ENCODE measurements at regions not wholly inside any gene's neighbourhood (a gene's known extent, or its start where the extent isn't known, plus 50 kb on each side); places are given as distances from the start of the nearest gene placed in this dataset.
"Not testable (repeated sequence)": the region's sequence is repeated elsewhere in the genome, so short reads cannot be mapped to it uniquely, and the experiment has no call there.

DNA sequence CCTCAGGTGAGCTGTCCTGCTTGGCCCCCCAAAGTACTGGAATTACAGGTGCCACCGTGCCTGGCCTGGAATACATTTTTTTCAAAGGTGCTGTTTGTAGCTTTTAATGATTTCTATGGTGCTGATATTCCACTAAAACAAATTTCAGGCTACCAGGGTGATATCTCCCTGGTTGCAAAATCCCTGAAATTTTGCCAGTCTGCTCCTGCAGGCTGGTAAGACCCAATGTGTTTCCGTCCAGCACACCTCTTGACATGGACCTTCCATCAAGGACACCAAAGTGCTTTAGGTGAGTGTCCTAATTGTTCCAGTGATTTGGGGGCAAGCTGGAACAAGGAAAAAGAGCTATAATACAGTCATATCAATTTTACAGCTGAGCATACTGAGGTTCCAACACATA lies 69.8 kb upstream of the KMT2C start:
- Histone ChIP-seq H3K36me3 (ENCODE audit: control insufficient read depth, insufficient read depth, low read length) (no peaks in the 10 kb centered on the region), H3K27me3 (replicated peaks; ENCODE audit: control insufficient read depth, insufficient read depth, low read length) (no peaks in the 10 kb centered on the region), H3K4me3 (replicated peaks; ENCODE audit: low read depth, low read length) (no peak overlapping the region)
- TF ChIP-seq, protein P1, sequence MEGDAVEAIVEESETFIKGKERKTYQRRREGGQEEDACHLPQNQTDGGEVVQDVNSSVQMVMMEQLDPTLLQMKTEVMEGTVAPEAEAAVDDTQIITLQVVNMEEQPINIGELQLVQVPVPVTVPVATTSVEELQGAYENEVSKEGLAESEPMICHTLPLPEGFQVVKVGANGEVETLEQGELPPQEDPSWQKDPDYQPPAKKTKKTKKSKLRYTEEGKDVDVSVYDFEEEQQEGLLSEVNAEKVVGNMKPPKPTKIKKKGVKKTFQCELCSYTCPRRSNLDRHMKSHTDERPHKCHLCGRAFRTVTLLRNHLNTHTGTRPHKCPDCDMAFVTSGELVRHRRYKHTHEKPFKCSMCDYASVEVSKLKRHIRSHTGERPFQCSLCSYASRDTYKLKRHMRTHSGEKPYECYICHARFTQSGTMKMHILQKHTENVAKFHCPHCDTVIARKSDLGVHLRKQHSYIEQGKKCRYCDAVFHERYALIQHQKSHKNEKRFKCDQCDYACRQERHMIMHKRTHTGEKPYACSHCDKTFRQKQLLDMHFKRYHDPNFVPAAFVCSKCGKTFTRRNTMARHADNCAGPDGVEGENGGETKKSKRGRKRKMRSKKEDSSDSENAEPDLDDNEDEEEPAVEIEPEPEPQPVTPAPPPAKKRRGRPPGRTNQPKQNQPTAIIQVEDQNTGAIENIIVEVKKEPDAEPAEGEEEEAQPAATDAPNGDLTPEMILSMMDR (IDR thresholded peaks at IDR 0.05; ENCODE audit: insufficient read depth, low read length, poor library complexity, severe bottlenecking): no peak
- no peak for DNase-seq (ENCODE audit: extremely low read depth, insufficient read length)

GRCh38 chr7:152504816-152505215 lies 69.0 kb upstream of the KMT2C start:
- TF ChIP-seq, protein P1 (IDR thresholded peaks at IDR 0.05; ENCODE audit: insufficient read depth, low read length, poor library complexity, severe bottlenecking): no peak
- H3K4me3 ChIP-seq (replicated peaks; ENCODE audit: low read depth, low read length): no peak overlapping the region
- H3K27me3 ChIP-seq (replicated peaks; ENCODE audit: control insufficient read depth, insufficient read depth, low read length): no peaks in the 10 kb centered on the region
- no peak for DNase-seq (ENCODE audit: extremely low read depth, insufficient read length)
- H3K36me3 ChIP-seq (ENCODE audit: control insufficient read depth, insufficient read depth, low read length): no peaks in the 10 kb centered on the region

DNA sequence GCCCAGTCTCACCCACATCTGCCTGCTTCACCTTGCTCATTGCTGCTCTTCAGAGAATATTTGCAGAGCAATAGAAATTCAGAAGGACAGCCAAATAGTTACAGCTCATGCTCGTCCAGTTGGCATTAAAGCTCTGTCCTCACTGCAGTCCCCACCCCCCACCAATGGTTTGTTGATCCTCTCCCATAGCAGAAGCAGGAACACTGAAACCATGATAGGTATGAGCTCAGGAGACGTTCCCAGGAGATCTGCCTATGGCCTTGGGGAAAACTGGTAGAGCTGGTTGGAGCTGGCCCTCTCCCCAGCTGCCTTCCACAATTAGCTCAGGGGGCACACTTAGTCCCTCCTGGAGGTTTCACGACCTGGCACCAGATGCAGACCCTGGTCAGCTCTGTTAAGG lies 68.6 kb upstream of the KMT2C start:
- no peaks in the 10 kb centered on the region for H3K36me3 ChIP-seq (ENCODE audit: control insufficient read depth, insufficient read depth, low read length)
- no peak for DNase-seq (ENCODE audit: extremely low read depth, insufficient read length)
- H3K4me3 ChIP-seq (replicated peaks; ENCODE audit: low read depth, low read length): no peak overlapping the region
- H3K27me3 ChIP-seq (replicated peaks; ENCODE audit: control insufficient read depth, insufficient read depth, low read length): no peaks in the 10 kb centered on the region
- TF ChIP-seq, protein P1 (IDR thresholded peaks at IDR 0.05; ENCODE audit: insufficient read depth, low read length, poor library complexity, severe bottlenecking): no peak

DNA sequence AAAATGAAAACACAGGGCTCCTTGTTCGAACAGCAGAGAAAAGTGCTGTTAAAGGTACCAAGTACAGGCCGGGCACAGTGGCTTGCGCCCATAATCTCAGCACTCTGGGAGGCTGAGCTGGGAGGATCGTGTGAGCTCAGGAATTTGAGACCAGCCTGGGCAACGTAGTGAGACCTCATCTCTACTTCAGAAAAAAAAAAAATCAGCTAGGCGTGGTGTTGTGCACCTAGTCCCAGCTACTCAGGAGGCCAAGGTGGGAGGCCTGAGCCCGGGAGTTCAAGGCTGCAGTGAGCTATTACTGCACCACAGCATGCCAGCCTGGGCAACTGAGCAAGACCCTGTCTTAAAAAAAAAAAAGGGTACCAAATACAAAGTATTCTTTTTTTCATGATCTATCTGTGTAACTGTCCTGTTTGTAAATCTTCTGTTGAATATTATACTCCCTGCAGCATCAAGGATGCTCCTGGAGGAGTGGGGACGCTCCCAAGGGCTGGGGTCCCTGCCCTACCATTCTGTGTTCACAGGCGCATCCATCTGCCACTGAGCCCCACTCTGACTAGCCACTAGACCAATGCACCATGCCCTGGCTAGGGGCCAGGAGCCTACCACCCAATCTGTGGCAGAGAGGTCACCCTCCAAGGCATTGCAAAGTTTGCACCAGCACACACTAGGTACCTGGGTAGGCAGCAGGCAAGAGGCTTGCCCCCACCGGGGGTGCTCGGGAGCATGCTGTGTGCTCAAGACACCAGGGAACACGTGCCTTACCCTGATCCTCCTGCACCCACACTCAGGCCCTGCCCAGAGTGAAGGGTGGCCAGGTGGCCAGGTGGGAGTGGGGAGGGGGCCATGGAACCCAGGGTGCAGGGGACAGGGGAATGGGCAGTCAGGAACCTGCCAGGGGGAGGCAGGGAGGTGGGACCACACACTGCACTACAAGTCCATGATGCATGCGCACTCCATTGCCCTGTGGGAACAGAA lies 67.3 kb upstream of the KMT2C start:
- no peaks in the 10 kb centered on the region for H3K36me3 ChIP-seq (ENCODE audit: control insufficient read depth, insufficient read depth, low read length)
- no peak for DNase-seq (ENCODE audit: extremely low read depth, insufficient read length)
- H3K4me3 ChIP-seq (replicated peaks; ENCODE audit: low read depth, low read length): no peak overlapping the region
- H3K27me3 ChIP-seq (replicated peaks; ENCODE audit: control insufficient read depth, insufficient read depth, low read length): no peaks in the 10 kb centered on the region
- TF ChIP-seq, protein P1 (IDR thresholded peaks at IDR 0.05; ENCODE audit: insufficient read depth, low read length, poor library complexity, severe bottlenecking): no peak

DNA sequence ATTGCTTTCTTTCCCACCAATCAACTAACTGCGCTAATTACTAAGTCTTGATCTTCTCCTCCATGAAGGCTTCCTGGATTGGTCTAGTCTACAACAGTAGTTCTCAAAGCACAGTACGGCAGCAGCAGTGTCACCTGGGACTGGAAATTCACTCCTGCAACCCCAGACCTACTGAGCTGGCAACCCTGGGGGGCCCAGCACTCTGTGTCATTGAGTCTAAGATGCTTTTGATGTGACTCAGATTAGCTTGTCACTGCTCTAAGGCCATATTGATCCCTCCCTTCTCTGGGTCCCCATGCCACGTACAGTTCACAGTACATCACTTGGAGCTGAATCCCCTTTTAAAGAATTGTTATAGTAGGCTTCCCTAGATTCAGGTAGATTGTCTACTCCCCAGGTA lies 65.7 kb upstream of the KMT2C start:
- Histone ChIP-seq H3K36me3 (ENCODE audit: control insufficient read depth, insufficient read depth, low read length) (no peaks in the 10 kb centered on the region), H3K4me3 (replicated peaks; ENCODE audit: low read depth, low read length) (no peak overlapping the region), H3K27me3 (replicated peaks; ENCODE audit: control insufficient read depth, insufficient read depth, low read length) (no peaks in the 10 kb centered on the region)
- DNase-seq (ENCODE audit: extremely low read depth, insufficient read length): no peak
- TF ChIP-seq, protein P1 (IDR thresholded peaks at IDR 0.05; ENCODE audit: insufficient read depth, low read length, poor library complexity, severe bottlenecking): no peak

DNA sequence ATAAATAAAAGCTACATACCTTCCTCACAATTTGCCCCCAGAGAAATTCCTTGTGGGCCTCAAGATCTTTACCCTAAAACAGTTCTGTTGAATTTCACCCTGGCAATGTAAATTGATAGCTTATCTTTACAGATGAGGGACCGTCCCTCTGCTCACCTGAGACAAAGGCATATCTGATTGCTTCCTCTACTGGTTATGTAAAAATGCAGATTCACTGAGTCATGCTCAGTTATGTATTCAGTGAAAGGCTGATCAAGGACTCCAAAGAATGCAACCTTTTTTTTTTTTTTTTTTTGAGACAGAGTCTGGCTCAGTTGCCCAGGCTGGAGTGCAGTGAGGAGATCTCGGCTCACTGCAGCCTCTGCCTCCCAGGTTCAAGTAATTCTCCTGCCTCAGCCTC lies 64.2 kb upstream of the KMT2C start:
- not testable (repeated sequence) for H3K36me3 ChIP-seq (ENCODE audit: control insufficient read depth, insufficient read depth, low read length); DNase-seq (ENCODE audit: extremely low read depth, insufficient read length); H3K27me3 ChIP-seq (replicated peaks; ENCODE audit: control insufficient read depth, insufficient read depth, low read length); H3K4me3 ChIP-seq (replicated peaks; ENCODE audit: low read depth, low read length)
